ENCODE measurements at regions not wholly inside any gene's neighbourhood (a gene's known extent, or its start where the extent isn't known, plus 50 kb on each side); places are given as distances from the start of the nearest gene placed in this dataset.
"Not testable (repeated sequence)": the region's sequence is repeated elsewhere in the genome, so short reads cannot be mapped to it uniquely, and the experiment has no call there.

- Histone ChIP-seq H3K9me3 (ENCODE audit: severe bottlenecking) (no peaks in the 10 kb centered on the region), H3K27me3 (ENCODE audit: insufficient read depth, low read depth, severe bottlenecking) (peaks cover 38% of the 10 kb centered on the region), H3K4me3 (ENCODE audit: low read depth, low read length) (no peak overlapping the region), H3K36me3 (no peaks in the 10 kb centered on the region), H3K27ac (no peak overlapping the region)
- DNase-seq = no peak
- TF ChIP-seq, protein P1, sequence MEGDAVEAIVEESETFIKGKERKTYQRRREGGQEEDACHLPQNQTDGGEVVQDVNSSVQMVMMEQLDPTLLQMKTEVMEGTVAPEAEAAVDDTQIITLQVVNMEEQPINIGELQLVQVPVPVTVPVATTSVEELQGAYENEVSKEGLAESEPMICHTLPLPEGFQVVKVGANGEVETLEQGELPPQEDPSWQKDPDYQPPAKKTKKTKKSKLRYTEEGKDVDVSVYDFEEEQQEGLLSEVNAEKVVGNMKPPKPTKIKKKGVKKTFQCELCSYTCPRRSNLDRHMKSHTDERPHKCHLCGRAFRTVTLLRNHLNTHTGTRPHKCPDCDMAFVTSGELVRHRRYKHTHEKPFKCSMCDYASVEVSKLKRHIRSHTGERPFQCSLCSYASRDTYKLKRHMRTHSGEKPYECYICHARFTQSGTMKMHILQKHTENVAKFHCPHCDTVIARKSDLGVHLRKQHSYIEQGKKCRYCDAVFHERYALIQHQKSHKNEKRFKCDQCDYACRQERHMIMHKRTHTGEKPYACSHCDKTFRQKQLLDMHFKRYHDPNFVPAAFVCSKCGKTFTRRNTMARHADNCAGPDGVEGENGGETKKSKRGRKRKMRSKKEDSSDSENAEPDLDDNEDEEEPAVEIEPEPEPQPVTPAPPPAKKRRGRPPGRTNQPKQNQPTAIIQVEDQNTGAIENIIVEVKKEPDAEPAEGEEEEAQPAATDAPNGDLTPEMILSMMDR (IDR thresholded peaks at IDR 0.05; ENCODE audit: low read depth, low read length) = no peak
Measured at GRCh38 chr14:21902561-21903181, 229.1 kb upstream of the OR4E1 start.

DNA sequence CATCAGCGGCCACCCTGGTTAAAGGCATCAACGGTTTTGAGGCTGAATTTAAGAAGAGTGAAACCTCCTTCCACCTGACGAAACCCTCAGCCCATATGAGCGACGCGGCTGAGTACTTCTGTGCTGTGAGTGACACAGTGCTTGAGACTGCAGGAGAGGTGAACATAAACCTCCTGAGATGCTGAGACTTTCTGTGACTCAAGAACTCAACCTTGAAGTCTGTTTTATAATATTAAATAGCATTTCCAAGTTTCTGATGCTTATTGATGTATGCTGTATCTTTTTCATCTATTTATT lies 221.2 kb upstream of the OR4E1 start:
- DNase-seq, H3K27ac ChIP-seq: not testable (repeated sequence)
- H3K27me3 ChIP-seq (ENCODE audit: insufficient read depth, low read depth, severe bottlenecking) = peaks cover 42% of the 10 kb centered on the region

GRCh38 chr14:21894003-21894897 lies 220.6 kb upstream of the OR4E1 start:
- Histone ChIP-seq H3K27ac (no peak overlapping the region), H3K36me3 (no peaks in the 10 kb centered on the region), H3K27me3 (ENCODE audit: insufficient read depth, low read depth, severe bottlenecking) (peaks cover 48% of the 10 kb centered on the region), H3K9me3 (ENCODE audit: severe bottlenecking) (no peaks in the 10 kb centered on the region), H3K4me3 (ENCODE audit: low read depth, low read length) (no peak overlapping the region)
- TF ChIP-seq, protein P1 (IDR thresholded peaks at IDR 0.05; ENCODE audit: low read depth, low read length) = peak; percentile 38; the same call in 1 of the 2 replicates
- DNase-seq = no peak

More for the DNA sequence above, 221.2 kb upstream of the OR4E1 start:
- H3K4me3 ChIP-seq (ENCODE audit: low read depth, low read length); H3K9me3 ChIP-seq (ENCODE audit: severe bottlenecking); H3K36me3 ChIP-seq: not testable (repeated sequence)

DNA sequence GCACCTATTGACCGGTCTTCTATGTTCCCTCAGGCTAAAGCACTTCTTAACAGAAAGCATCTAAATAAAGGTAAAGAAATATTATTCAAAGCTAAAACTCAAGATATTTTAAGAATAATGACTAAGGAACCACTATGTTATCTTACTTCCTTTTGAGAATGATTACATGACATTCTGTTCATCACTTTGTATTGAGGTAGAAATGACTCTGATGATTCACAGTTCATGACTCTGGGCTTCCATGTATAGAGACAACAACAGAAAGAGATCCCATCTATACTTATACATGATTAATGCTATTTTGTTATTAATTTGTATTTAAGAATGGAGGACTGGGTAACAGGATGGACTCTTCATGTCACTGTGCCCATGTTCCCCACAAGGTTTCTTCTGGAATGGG lies 218.3 kb upstream of the OR4E1 start:
- peaks cover 53% of the 10 kb centered on the region for H3K27me3 ChIP-seq (ENCODE audit: insufficient read depth, low read depth, severe bottlenecking)
- H3K9me3 ChIP-seq (ENCODE audit: severe bottlenecking) = no peaks in the 10 kb centered on the region
- H3K4me3 ChIP-seq (ENCODE audit: low read depth, low read length) = no peak overlapping the region
- no peak overlapping the region for H3K27ac ChIP-seq
- no peaks in the 10 kb centered on the region for H3K36me3 ChIP-seq
- DNase-seq = no peak
- TF ChIP-seq, protein P1 (IDR thresholded peaks at IDR 0.05; ENCODE audit: low read depth, low read length) = no peak

DNA sequence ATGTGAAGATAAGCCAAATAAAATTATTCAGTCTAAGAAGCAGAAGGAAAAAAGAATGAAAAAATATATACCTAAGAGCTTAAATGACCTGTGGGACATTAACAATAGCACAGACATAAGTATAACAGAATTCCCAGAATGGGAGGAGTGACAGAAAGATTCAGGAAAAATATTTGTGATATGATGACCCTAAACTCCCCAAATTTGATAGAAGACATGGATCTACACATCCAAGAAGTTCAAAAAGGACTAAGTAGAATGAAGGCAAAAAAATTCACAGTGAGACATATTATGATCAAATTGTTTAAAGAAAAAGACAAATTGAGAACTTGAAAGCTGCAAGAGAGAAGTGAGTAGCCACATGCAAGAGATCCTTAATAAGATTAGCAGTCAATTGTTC lies 211.4 kb upstream of the OR4E1 start:
- DNase-seq = no peak
- no peaks in the 10 kb centered on the region for H3K36me3 ChIP-seq
- H3K27ac ChIP-seq = no peak overlapping the region
- H3K9me3 ChIP-seq (ENCODE audit: severe bottlenecking) = no peaks in the 10 kb centered on the region
- TF ChIP-seq, protein P1 (IDR thresholded peaks at IDR 0.05; ENCODE audit: low read depth, low read length) = no peak
- no peak overlapping the region for H3K4me3 ChIP-seq (ENCODE audit: low read depth, low read length)
- H3K27me3 ChIP-seq (ENCODE audit: insufficient read depth, low read depth, severe bottlenecking) = peaks cover 28% of the 10 kb centered on the region

GRCh38 chr14:21882226-21882625 lies 208.6 kb upstream of the OR4E1 start:
- TF ChIP-seq, protein P1 (IDR thresholded peaks at IDR 0.05; ENCODE audit: low read depth, low read length) = no peak
- Histone ChIP-seq H3K36me3 (no peaks in the 10 kb centered on the region), H3K4me3 (ENCODE audit: low read depth, low read length) (no peak overlapping the region)

More at GRCh38 chr14:21882226-21882625, 208.6 kb upstream of the OR4E1 start:
- H3K9me3 ChIP-seq (ENCODE audit: severe bottlenecking) = no peaks in the 10 kb centered on the region
- H3K27ac ChIP-seq = no peak overlapping the region
- H3K27me3 ChIP-seq (ENCODE audit: insufficient read depth, low read depth, severe bottlenecking) = peaks cover 23% of the 10 kb centered on the region
- no peak for DNase-seq
